NOMO-1 treated with dmso at 0.1 percent for 144 hours (cell line): ENCODE measurements at regions not wholly inside any gene's neighbourhood (a gene's known extent, or its start where the extent isn't known, plus 50 kb on each side); places are given as distances from the start of the nearest gene placed in this dataset.
"Not testable (repeated sequence)": the region's sequence is repeated elsewhere in the genome, so short reads cannot be mapped to it uniquely, and the experiment has no call there.

Experiments used
- DNase-seq: peaks from one replicate; lab custom pipeline; 2025; ENCODE audit not compliant: unreplicated experiment; lab: John Stamatoyannopoulos, UW

GRCh38 chr17:36842963-36843558 is 94.2 kb upstream of the LHX1 start:
- DNase-seq, result no peak

GRCh38 chr17:36844013-36844412 is 93.3 kb upstream of the LHX1 start:
- DNase-seq, result no peak

- no peak for DNase-seq
These were observed 92.7 kb upstream of the LHX1 start for GRCh38 chr17:36844601-36845000.

- DNase-seq, result no peak
These were observed 91.4 kb upstream of the LHX1 start for GRCh38 chr17:36845916-36846315.

- DNase-seq, result no peak
These were observed 90.6 kb upstream of the LHX1 start for GRCh38 chr17:36846410-36847292.

- no peak for DNase-seq
These were observed 89.0 kb upstream of the LHX1 start for GRCh38 chr17:36848008-36848902.

- not testable (repeated sequence) for DNase-seq
These were observed 88.3 kb upstream of the LHX1 start for GRCh38 chr17:36849020-36849419.

GRCh38 chr17:36849871-36850348 is 87.4 kb upstream of the LHX1 start:
- peak; percentile 27 for DNase-seq

- DNase-seq, result no peak
These were observed 86.5 kb upstream of the LHX1 start for GRCh38 chr17:36850790-36851189.

- no peak for DNase-seq
These were observed 86.0 kb upstream of the LHX1 start for GRCh38 chr17:36851250-36851649.

GRCh38 chr17:36852478-36852877 is 84.8 kb upstream of the LHX1 start:
- not testable (repeated sequence) for DNase-seq

- no peak for DNase-seq
These were observed 82.3 kb upstream of the LHX1 start for GRCh38 chr17:36854982-36855381.

- DNase-seq, result no peak
These were observed 81.8 kb upstream of the LHX1 start for GRCh38 chr17:36855459-36855858.

GRCh38 chr17:36856222-36856621 is 81.1 kb upstream of the LHX1 start:
- no peak for DNase-seq

- no peak for DNase-seq
These were observed 80.3 kb upstream of the LHX1 start for GRCh38 chr17:36856903-36857381.

- no peak for DNase-seq
These were observed 79.6 kb upstream of the LHX1 start for GRCh38 chr17:36857698-36858097.

- DNase-seq, result no peak
These were observed 78.9 kb upstream of the LHX1 start for GRCh38 chr17:36858119-36859002.

GRCh38 chr17:36859003-36859300 is 78.3 kb upstream of the LHX1 start:
- DNase-seq, result no peak

GRCh38 chr17:36859706-36860105 is 77.6 kb upstream of the LHX1 start:
- DNase-seq, result no peak

- DNase-seq, result no peak
These were observed 75.7 kb upstream of the LHX1 start for GRCh38 chr17:36861531-36861930.
